ENCODE measurements at regions not wholly inside any gene's neighbourhood (a gene's known extent, or its start where the extent isn't known, plus 50 kb on each side); places are given as distances from the start of the nearest gene placed in this dataset.

- Histone ChIP-seq H3K4me1 (ENCODE audit: insufficient read depth, insufficient read length) (no peaks in the 10 kb centered on the region), H3K36me3 (ENCODE audit: insufficient read depth, insufficient read length, low read length) (no peaks in the 10 kb centered on the region), H3K9me3 (ENCODE audit: insufficient read depth, low read length) (no peaks in the 10 kb centered on the region), H3K9ac (ENCODE audit: insufficient read length, low read depth) (no peak overlapping the region), H3K4me3 (ENCODE audit: insufficient read length, low read depth) (no peak overlapping the region), H3K27me3 (ENCODE audit: insufficient read depth, insufficient read length) (no peaks in the 10 kb centered on the region)
- no peak for TF ChIP-seq YY1 (IDR thresholded peaks at IDR 0.05; ENCODE audit: insufficient read depth, insufficient read length)
- TF ChIP-seq SUZ12 (IDR thresholded peaks at IDR 0.05; ENCODE audit: extremely low read depth, insufficient read depth, insufficient read length) = no peak
- TF ChIP-seq ZNF274 (IDR thresholded peaks at IDR 0.05; ENCODE audit: low read depth, low read length) = no peak
- no peak for DNase-seq (ENCODE audit: low read depth, low spot score)
Measured at GRCh38 chr20:6671829-6672228, 95.7 kb upstream of the BMP2 start.

- no peak overlapping the region for H3K4me3 ChIP-seq (ENCODE audit: insufficient read length, low read depth)
- H3K9ac ChIP-seq (ENCODE audit: insufficient read length, low read depth) = no peak overlapping the region
- DNase-seq (ENCODE audit: low read depth, low spot score) = no peak
- H3K9me3 ChIP-seq (ENCODE audit: insufficient read depth, low read length) = peaks cover 11% of the 10 kb centered on the region
- H3K27me3 ChIP-seq (ENCODE audit: insufficient read depth, insufficient read length) = no peaks in the 10 kb centered on the region
- H3K4me1 ChIP-seq (ENCODE audit: insufficient read depth, insufficient read length) = no peaks in the 10 kb centered on the region
- TF ChIP-seq SUZ12 (IDR thresholded peaks at IDR 0.05; ENCODE audit: extremely low read depth, insufficient read depth, insufficient read length) = no peak
- no peak for TF ChIP-seq ZNF274 (IDR thresholded peaks at IDR 0.05; ENCODE audit: low read depth, low read length)
- no peaks in the 10 kb centered on the region for H3K36me3 ChIP-seq (ENCODE audit: insufficient read depth, insufficient read length, low read length)
Measured at GRCh38 chr20:6668546-6668945, 98.9 kb upstream of the BMP2 start.

GRCh38 chr20:6665621-6666355, 101.7 kb upstream of the BMP2 start:
- TF ChIP-seq ZNF274 (IDR thresholded peaks at IDR 0.05; ENCODE audit: low read depth, low read length) (no peak), YY1 (IDR thresholded peaks at IDR 0.05; ENCODE audit: insufficient read depth, insufficient read length) (no peak), SUZ12 (IDR thresholded peaks at IDR 0.05; ENCODE audit: extremely low read depth, insufficient read depth, insufficient read length) (no peak)
- Histone ChIP-seq H3K4me3 (ENCODE audit: insufficient read length, low read depth) (no peak overlapping the region), H3K36me3 (ENCODE audit: insufficient read depth, insufficient read length, low read length) (no peaks in the 10 kb centered on the region), H3K27me3 (ENCODE audit: insufficient read depth, insufficient read length) (no peaks in the 10 kb centered on the region), H3K9me3 (ENCODE audit: insufficient read depth, low read length) (peaks cover 11% of the 10 kb centered on the region), H3K4me1 (ENCODE audit: insufficient read depth, insufficient read length) (no peaks in the 10 kb centered on the region), H3K9ac (ENCODE audit: insufficient read length, low read depth) (no peak overlapping the region)
- DNase-seq (ENCODE audit: low read depth, low spot score) = peak; percentile 36

GRCh38 chr20:6665161-6665560, 102.3 kb upstream of the BMP2 start:
- Histone ChIP-seq H3K9ac (ENCODE audit: insufficient read length, low read depth) (no peak overlapping the region), H3K4me3 (ENCODE audit: insufficient read length, low read depth) (no peak overlapping the region), H3K27me3 (ENCODE audit: insufficient read depth, insufficient read length) (no peaks in the 10 kb centered on the region), H3K9me3 (ENCODE audit: insufficient read depth, low read length) (peaks cover 11% of the 10 kb centered on the region), H3K4me1 (ENCODE audit: insufficient read depth, insufficient read length) (no peaks in the 10 kb centered on the region), H3K36me3 (ENCODE audit: insufficient read depth, insufficient read length, low read length) (no peaks in the 10 kb centered on the region)
- no peak for DNase-seq (ENCODE audit: low read depth, low spot score)
- TF ChIP-seq ZNF274 (IDR thresholded peaks at IDR 0.05; ENCODE audit: low read depth, low read length) (no peak), YY1 (IDR thresholded peaks at IDR 0.05; ENCODE audit: insufficient read depth, insufficient read length) (no peak), SUZ12 (IDR thresholded peaks at IDR 0.05; ENCODE audit: extremely low read depth, insufficient read depth, insufficient read length) (no peak)

GRCh38 chr20:6664574-6664973, 102.9 kb upstream of the BMP2 start:
- no peaks in the 10 kb centered on the region for H3K27me3 ChIP-seq (ENCODE audit: insufficient read depth, insufficient read length)
- peaks cover 11% of the 10 kb centered on the region for H3K9me3 ChIP-seq (ENCODE audit: insufficient read depth, low read length)
- DNase-seq (ENCODE audit: low read depth, low spot score) = no peak
- H3K36me3 ChIP-seq (ENCODE audit: insufficient read depth, insufficient read length, low read length) = no peaks in the 10 kb centered on the region
- H3K9ac ChIP-seq (ENCODE audit: insufficient read length, low read depth) = no peak overlapping the region
- H3K4me1 ChIP-seq (ENCODE audit: insufficient read depth, insufficient read length) = no peaks in the 10 kb centered on the region
- TF ChIP-seq YY1 (IDR thresholded peaks at IDR 0.05; ENCODE audit: insufficient read depth, insufficient read length) = no peak
- no peak for TF ChIP-seq SUZ12 (IDR thresholded peaks at IDR 0.05; ENCODE audit: extremely low read depth, insufficient read depth, insufficient read length)
- no peak for TF ChIP-seq ZNF274 (IDR thresholded peaks at IDR 0.05; ENCODE audit: low read depth, low read length)
- H3K4me3 ChIP-seq (ENCODE audit: insufficient read length, low read depth) = no peak overlapping the region

GRCh38 chr20:6663751-6664388, 103.6 kb upstream of the BMP2 start:
- no peak overlapping the region for H3K4me3 ChIP-seq (ENCODE audit: insufficient read length, low read depth)
- H3K36me3 ChIP-seq (ENCODE audit: insufficient read depth, insufficient read length, low read length) = no peaks in the 10 kb centered on the region
- H3K27me3 ChIP-seq (ENCODE audit: insufficient read depth, insufficient read length) = no peaks in the 10 kb centered on the region
- no peak overlapping the region for H3K9ac ChIP-seq (ENCODE audit: insufficient read length, low read depth)
- peaks cover 11% of the 10 kb centered on the region for H3K9me3 ChIP-seq (ENCODE audit: insufficient read depth, low read length)
- TF ChIP-seq YY1 (IDR thresholded peaks at IDR 0.05; ENCODE audit: insufficient read depth, insufficient read length) = no peak
- TF ChIP-seq SUZ12 (IDR thresholded peaks at IDR 0.05; ENCODE audit: extremely low read depth, insufficient read depth, insufficient read length) = no peak
- TF ChIP-seq ZNF274 (IDR thresholded peaks at IDR 0.05; ENCODE audit: low read depth, low read length) = no peak
- no peak for DNase-seq (ENCODE audit: low read depth, low spot score)
- no peaks in the 10 kb centered on the region for H3K4me1 ChIP-seq (ENCODE audit: insufficient read depth, insufficient read length)

GRCh38 chr20:6663104-6663503, 104.4 kb upstream of the BMP2 start:
- no peaks in the 10 kb centered on the region for H3K27me3 ChIP-seq (ENCODE audit: insufficient read depth, insufficient read length)
- no peaks in the 10 kb centered on the region for H3K36me3 ChIP-seq (ENCODE audit: insufficient read depth, insufficient read length, low read length)
- H3K9ac ChIP-seq (ENCODE audit: insufficient read length, low read depth) = no peak overlapping the region
- peaks cover 11% of the 10 kb centered on the region for H3K9me3 ChIP-seq (ENCODE audit: insufficient read depth, low read length)
- no peak overlapping the region for H3K4me3 ChIP-seq (ENCODE audit: insufficient read length, low read depth)
- no peaks in the 10 kb centered on the region for H3K4me1 ChIP-seq (ENCODE audit: insufficient read depth, insufficient read length)
- DNase-seq (ENCODE audit: low read depth, low spot score) = peak; percentile 23
- no peak for TF ChIP-seq YY1 (IDR thresholded peaks at IDR 0.05; ENCODE audit: insufficient read depth, insufficient read length)

Measured in NT2/D1 (cell line).